Small intestine (tissue), 7 donors: ENCODE measurements at regions not wholly inside any gene's neighbourhood (a gene's known extent, or its start where the extent isn't known, plus 50 kb on each side); places are given as distances from the start of the nearest gene placed in this dataset.

Source experiments
- DNase-seq, 2 donors: peaks; one replicate each; pipeline versions ENCODE4 v3.0.0 to v3.0.0-alpha.2; 2013
- FAIRE-seq: peaks from 2 replicates; lab custom pipeline; 2012; peaks lifted over from hg19 to GRCh38; lab: Jason Lieb, UNC
- H3K27ac ChIP-seq, 3 donors: one replicate each; pipeline ENCODE4 v1.5.1; 2013; ENCODE audit warnings: low read length in 2 of 3, mild to moderate bottlenecking in 2 of 3, control low read depth in 1 of 3, inconsistent platforms in 1 of 3, low read depth in 1 of 3, moderate library complexity in 1 of 3
- H3K27me3 ChIP-seq, 3 donors: one replicate each; pipeline ENCODE4 v1.6.1; 2013; ENCODE audit warnings: low read length in 3 of 3, inconsistent platforms in 1 of 3; ENCODE audit not compliant: control insufficient read depth in 3 of 3, insufficient read depth in 3 of 3
- H3K36me3 ChIP-seq, 3 donors: one replicate each; pipeline ENCODE4 v1.6.1; 2013; ENCODE audit warnings: low read length in 3 of 3, inconsistent platforms in 1 of 3, low read depth in 1 of 3, mild to moderate bottlenecking in 1 of 3, moderate library complexity in 1 of 3; ENCODE audit not compliant: control insufficient read depth in 3 of 3, insufficient read depth in 2 of 3
- H3K4me1 ChIP-seq, 3 donors: one replicate each; pipeline ENCODE4 v1.6.1; 2013; ENCODE audit warnings: low read length in 2 of 3, inconsistent platforms in 1 of 3, low read depth in 1 of 3, mild to moderate bottlenecking in 1 of 3, moderate library complexity in 1 of 3; ENCODE audit not compliant: control insufficient read depth in 3 of 3, insufficient read depth in 2 of 3
- H3K4me3 ChIP-seq, 3 donors: one replicate each; pipeline ENCODE4 v1.5.1; 2013; ENCODE audit warnings: low read length in 3 of 3, control low read depth in 1 of 3, inconsistent platforms in 1 of 3, low read depth in 1 of 3, mild to moderate bottlenecking in 1 of 3, moderate library complexity in 1 of 3
- H3K9me3 ChIP-seq, 2 donors: one replicate each; pipeline ENCODE4 v1.6.1; 2013; ENCODE audit warnings: low read depth in 1 of 2, low read length in 1 of 2; ENCODE audit not compliant: control insufficient read depth in 2 of 2, insufficient read depth in 1 of 2
- WGBS, 3 donors: extraction: QIAGEN DNeasy Blood & Tissue Kit; methylation state at CpG; one replicate each; pipeline ENCODE4 v1.1.7; 2013; 5-methylcytosine and 5-hydroxymethylcytosine counted together
- donor health status: healthy with polysubstance abuse.
- donor health status: control.
- donor health status: control.
- donor health status: Bipolar disorder and iron deficiency.
- donor health status: healthy.

- no peak overlapping the region for H3K27ac ChIP-seq
- 33 to 41% (median 34%) methylated on average over 3 of the region's 3 CpGs for WGBS, 3 donors
- no peak overlapping the region for H3K4me3 ChIP-seq
- H3K9me3 ChIP-seq = peaks cover 3 to 4% of the 10 kb centered on the region in 2 donors
- no peaks in the 10 kb centered on the region for H3K36me3 ChIP-seq
- FAIRE-seq (no peak), DNase-seq (no peak)
- H3K4me1 ChIP-seq = no peaks in the 10 kb centered on the region
- H3K27me3 ChIP-seq = no peaks in the 10 kb centered on the region
These were observed 2382.2 kb downstream of the TP53TG3F start for GRCh38 chr16:35841632-35842031.

GRCh38 chr16:35862242-35862641 lies 2402.8 kb downstream of the TP53TG3F start:
- H3K9me3 ChIP-seq = peaks cover 0 to 9% of the 10 kb centered on the region in 2 donors

GRCh38 chr16:35868630-35869029 lies 2409.2 kb downstream of the TP53TG3F start:
- peaks cover 1 to 11% of the 10 kb centered on the region in 2 donors for H3K9me3 ChIP-seq
- DNase-seq (no peak), FAIRE-seq (no peak)
- H3K4me1 ChIP-seq = no peaks in the 10 kb centered on the region
- no peak overlapping the region for H3K4me3 ChIP-seq
- WGBS, 3 donors = 40 to 51% (median 49%) methylated on average over 3 of the region's 3 CpGs
- H3K36me3 ChIP-seq = no peaks in the 10 kb centered on the region
- no peak overlapping the region for H3K27ac ChIP-seq
- no peaks in the 10 kb centered on the region for H3K27me3 ChIP-seq

More at GRCh38 chr16:35862242-35862641, 2402.8 kb downstream of the TP53TG3F start:
- Histone ChIP-seq H3K27ac (no peak overlapping the region), H3K36me3 (no peaks in the 10 kb centered on the region), H3K27me3 (no peaks in the 10 kb centered on the region), H3K4me3 (no peak overlapping the region), H3K4me1 (no peaks in the 10 kb centered on the region)
- DNase-seq (no peak), FAIRE-seq (no peak)

GRCh38 chr16:35873472-35873871 lies 2414.1 kb downstream of the TP53TG3F start:
- DNase-seq = no peak
- no peak overlapping the region for H3K27ac ChIP-seq
- H3K9me3 ChIP-seq = peaks cover 1 to 7% of the 10 kb centered on the region in 2 donors
- no peaks in the 10 kb centered on the region for H3K4me1 ChIP-seq
- no peak overlapping the region for H3K4me3 ChIP-seq
- FAIRE-seq = no peak
- H3K27me3 ChIP-seq = no peaks in the 10 kb centered on the region
- WGBS, 3 donors = 69 to 74% (median 71%) methylated on average over 4 of the region's 4 CpGs
- no peaks in the 10 kb centered on the region for H3K36me3 ChIP-seq

GRCh38 chr16:35881654-35882053 lies 2422.2 kb downstream of the TP53TG3F start:
- Histone ChIP-seq H3K27ac (no peak overlapping the region), H3K9me3 (peaks cover 0 to 8% of the 10 kb centered on the region in 2 donors), H3K4me1 (no peaks in the 10 kb centered on the region), H3K36me3 (no peaks in the 10 kb centered on the region), H3K27me3 (no peaks in the 10 kb centered on the region), H3K4me3 (no peak overlapping the region)
- FAIRE-seq = no peak
- no peak for DNase-seq
- 58 to 85% (median 71%) methylated on average over 2 of the region's 2 CpGs for WGBS, 3 donors

- DNase-seq = no peak
- Histone ChIP-seq H3K4me3 (no peak overlapping the region), H3K27me3 (no peaks in the 10 kb centered on the region), H3K36me3 (no peaks in the 10 kb centered on the region), H3K9me3 (peaks cover 0 to 27% of the 10 kb centered on the region in 2 donors), H3K4me1 (no peaks in the 10 kb centered on the region), H3K27ac (no peak overlapping the region)
- WGBS, 3 donors = 80 to 91% (median 82%) methylated on average over 1 of the region's 1 CpG
- no peak for FAIRE-seq
These were observed 2447.0 kb downstream of the TP53TG3F start for GRCh38 chr16:35906440-35906839.

GRCh38 chr16:35908152-35908551 lies 2448.7 kb downstream of the TP53TG3F start:
- WGBS, 3 donors = 85 to 88% (median 86%) methylated on average over 7 of the region's 7 CpGs
- H3K27me3 ChIP-seq = no peaks in the 10 kb centered on the region

GRCh38 chr16:35908942-35909341 lies 2449.5 kb downstream of the TP53TG3F start:
- Histone ChIP-seq H3K9me3 (peaks cover 0 to 32% of the 10 kb centered on the region in 2 donors), H3K27ac (no peak overlapping the region), H3K4me1 (no peaks in the 10 kb centered on the region), H3K27me3 (no peaks in the 10 kb centered on the region), H3K36me3 (no peaks in the 10 kb centered on the region), H3K4me3 (no peak overlapping the region)
- DNase-seq = no peak
- WGBS, 3 donors = 55 to 68% (median 57%) methylated on average over 2 of the region's 2 CpGs
- FAIRE-seq = no peak

More at GRCh38 chr16:35908152-35908551, 2448.7 kb downstream of the TP53TG3F start:
- Histone ChIP-seq H3K9me3 (peaks cover 0 to 32% of the 10 kb centered on the region in 2 donors), H3K4me1 (no peaks in the 10 kb centered on the region), H3K4me3 (no peak overlapping the region), H3K27ac (no peak overlapping the region), H3K36me3 (no peaks in the 10 kb centered on the region)
- no peak for FAIRE-seq
- DNase-seq = no peak

GRCh38 chr16:35909351-35909954 lies 2450.0 kb downstream of the TP53TG3F start:
- Histone ChIP-seq H3K27ac (no peak overlapping the region), H3K9me3 (peaks cover 0 to 35% of the 10 kb centered on the region in 2 donors)
- FAIRE-seq = no peak

More at GRCh38 chr16:35909351-35909954, 2450.0 kb downstream of the TP53TG3F start:
- WGBS, 3 donors = 83 to 86% (median 85%) methylated on average over 6 of the region's 6 CpGs
- Histone ChIP-seq H3K4me1 (no peaks in the 10 kb centered on the region), H3K36me3 (no peaks in the 10 kb centered on the region), H3K4me3 (no peak overlapping the region), H3K27me3 (no peaks in the 10 kb centered on the region)
- DNase-seq = no peak
